Activated naive CD8-positive, alpha-beta T cell treated with anti-CD3 and anti-CD28 coated beads, Interleukin-2, amount 10 ng/mL, durations not matched to agents 7 days and 5 days (primary cell): ENCODE measurements at regions not wholly inside any gene's neighbourhood (a gene's known extent, or its start where the extent isn't known, plus 50 kb on each side); places are given as distances from the start of the nearest gene placed in this dataset.
A peak's percentile ranks its signal among the peaks of the same experiment; 100 is the strongest.
"Not testable (repeated sequence)": the region's sequence is repeated elsewhere in the genome, so short reads cannot be mapped to it uniquely, and the experiment has no call there.

Source experiments
- ATAC-seq: fragments of 150-1000 bp; cut with Tn5 transposase; one replicate; pipeline ENCODE4 v1.10.0; 2021; ENCODE audit warnings: low read depth, moderate library complexity
- POLR2A ChIA-PET: fragments of 350-600 bp; sonication (Branson Sonifier 250); formaldehyde crosslinking; loops from one replicate; lab custom pipeline; 2021; ENCODE audit warnings: antibody characterized with exemption; lab: Charles Lee
- DNase-seq: peaks from one replicate; pipeline ENCODE4 v3.0.0; 2021
- H3K27ac Mint-ChIP-seq: one replicate; pipeline ENCODE4 v1.8.0; 2022; ENCODE audit warnings: mild to moderate bottlenecking, mixed read lengths
- H3K27me3 Mint-ChIP-seq: one replicate; pipeline ENCODE4 v1.8.0; 2022; ENCODE audit warnings: mild to moderate bottlenecking, moderate library complexity, mixed read lengths
- H3K36me3 Mint-ChIP-seq: one replicate; pipeline ENCODE4 v1.8.0; 2021; ENCODE audit warnings: mild to moderate bottlenecking, mixed read lengths
- H3K4me1 Mint-ChIP-seq: one replicate; pipeline ENCODE4 v1.8.0; 2021; ENCODE audit warnings: mixed read lengths
- H3K4me3 Mint-ChIP-seq: one replicate; pipeline ENCODE4 v1.8.0; 2022; ENCODE audit warnings: mild to moderate bottlenecking, moderate library complexity, mixed read lengths
- H3K9me3 Mint-ChIP-seq: one replicate; pipeline ENCODE4 v1.8.0; 2021; ENCODE audit warnings: mixed read lengths

GRCh38 chr5:39670391-39670790 is 245.6 kb upstream of the DAB2 start:
- POLR2A ChIA-PET = no interaction called here
- ATAC-seq (no peak), DNase-seq (no peak)
- Mint-ChIP-seq H3K9me3 (no peaks in the 10 kb centered on the region), H3K27ac (no peak overlapping the region), H3K27me3 (peaks cover 23% of the 10 kb centered on the region), H3K4me1 (no peaks in the 10 kb centered on the region), H3K4me3 (no peak overlapping the region), H3K36me3 (no peaks in the 10 kb centered on the region)

- no peaks in the 10 kb centered on the region for H3K36me3 Mint-ChIP-seq
- peaks cover 17% of the 10 kb centered on the region for H3K27me3 Mint-ChIP-seq
- POLR2A ChIA-PET = no interaction called here
- H3K9me3 Mint-ChIP-seq = no peaks in the 10 kb centered on the region
- no peaks in the 10 kb centered on the region for H3K4me1 Mint-ChIP-seq
- H3K27ac Mint-ChIP-seq = no peak overlapping the region
- ATAC-seq = no peak
- no peak for DNase-seq
- no peak overlapping the region for H3K4me3 Mint-ChIP-seq
Measured at GRCh38 chr5:39668980-39669379, 244.2 kb upstream of the DAB2 start.

- Mint-ChIP-seq H3K27me3 (peaks cover 8% of the 10 kb centered on the region), H3K27ac (no peak overlapping the region), H3K4me3 (no peak overlapping the region), H3K4me1 (peaks cover 10% of the 10 kb centered on the region), H3K9me3 (no peaks in the 10 kb centered on the region), H3K36me3 (no peaks in the 10 kb centered on the region)
- ATAC-seq (no peak), DNase-seq (no peak)
- POLR2A ChIA-PET = no interaction called here
Measured at GRCh38 chr5:39665328-39665727, 240.5 kb upstream of the DAB2 start.

GRCh38 chr5:39662945-39663344 is 238.2 kb upstream of the DAB2 start:
- no peaks in the 10 kb centered on the region for H3K27me3 Mint-ChIP-seq
- DNase-seq (no peak), ATAC-seq (no peak)
- peaks cover 20% of the 10 kb centered on the region for H3K4me1 Mint-ChIP-seq
- no peak overlapping the region for H3K27ac Mint-ChIP-seq
- H3K36me3 Mint-ChIP-seq = no peaks in the 10 kb centered on the region
- no peak overlapping the region for H3K4me3 Mint-ChIP-seq
- H3K9me3 Mint-ChIP-seq = no peaks in the 10 kb centered on the region
- POLR2A ChIA-PET = no interaction called here

GRCh38 chr5:39661026-39661779 is 236.4 kb upstream of the DAB2 start:
- ATAC-seq (no peak), DNase-seq (no peak)
- H3K9me3 Mint-ChIP-seq = no peaks in the 10 kb centered on the region
- H3K27ac Mint-ChIP-seq = no peak overlapping the region
- no peaks in the 10 kb centered on the region for H3K36me3 Mint-ChIP-seq
- no peak overlapping the region for H3K4me3 Mint-ChIP-seq
- peaks cover 27% of the 10 kb centered on the region for H3K4me1 Mint-ChIP-seq
- POLR2A ChIA-PET = no interaction called here
- peaks cover 7% of the 10 kb centered on the region for H3K27me3 Mint-ChIP-seq

- Mint-ChIP-seq H3K4me3 (no peak overlapping the region), H3K36me3 (no peaks in the 10 kb centered on the region), H3K4me1 (peaks cover 28% of the 10 kb centered on the region), H3K27ac (no peak overlapping the region), H3K27me3 (peaks cover 16% of the 10 kb centered on the region), H3K9me3 (no peaks in the 10 kb centered on the region)
- ATAC-seq (no peak), DNase-seq (no peak)
- POLR2A ChIA-PET = no interaction called here
Measured at GRCh38 chr5:39660020-39660419, 235.2 kb upstream of the DAB2 start.

GRCh38 chr5:39658866-39659265 is 234.1 kb upstream of the DAB2 start:
- DNase-seq (no peak), ATAC-seq (no peak)
- H3K36me3 Mint-ChIP-seq = no peaks in the 10 kb centered on the region
- H3K27ac Mint-ChIP-seq = no peak overlapping the region
- peaks cover 28% of the 10 kb centered on the region for H3K4me1 Mint-ChIP-seq
- no peaks in the 10 kb centered on the region for H3K9me3 Mint-ChIP-seq
- POLR2A ChIA-PET = no interaction called here
- H3K27me3 Mint-ChIP-seq = peaks cover 21% of the 10 kb centered on the region
- H3K4me3 Mint-ChIP-seq = no peak overlapping the region

- H3K27ac Mint-ChIP-seq = no peak overlapping the region
- no peak for ATAC-seq
- H3K4me3 Mint-ChIP-seq = peak overlapping the region; percentile 1
Measured at GRCh38 chr5:39657943-39658342, 233.2 kb upstream of the DAB2 start.

GRCh38 chr5:39656600-39656999 is 231.8 kb upstream of the DAB2 start:
- DNase-seq (no peak), ATAC-seq (no peak)
- no peaks in the 10 kb centered on the region for H3K36me3 Mint-ChIP-seq
- no peaks in the 10 kb centered on the region for H3K9me3 Mint-ChIP-seq
- no peak overlapping the region for H3K4me3 Mint-ChIP-seq
- peaks cover 25% of the 10 kb centered on the region for H3K4me1 Mint-ChIP-seq
- no peak overlapping the region for H3K27ac Mint-ChIP-seq
- POLR2A ChIA-PET = no interaction called here
- H3K27me3 Mint-ChIP-seq = peaks cover 21% of the 10 kb centered on the region

More at GRCh38 chr5:39657943-39658342, 233.2 kb upstream of the DAB2 start:
- H3K4me1 Mint-ChIP-seq = peaks cover 28% of the 10 kb centered on the region
- POLR2A ChIA-PET = no interaction called here
- DNase-seq = no peak
- H3K9me3 Mint-ChIP-seq = no peaks in the 10 kb centered on the region
- peaks cover 21% of the 10 kb centered on the region for H3K27me3 Mint-ChIP-seq
- H3K36me3 Mint-ChIP-seq = no peaks in the 10 kb centered on the region

GRCh38 chr5:39654715-39655114 is 229.9 kb upstream of the DAB2 start:
- no peaks in the 10 kb centered on the region for H3K36me3 Mint-ChIP-seq
- DNase-seq = no peak
- no peak for ATAC-seq
- H3K27me3 Mint-ChIP-seq = peaks cover 27% of the 10 kb centered on the region
- no peak overlapping the region for H3K4me3 Mint-ChIP-seq
- no peaks in the 10 kb centered on the region for H3K9me3 Mint-ChIP-seq
- H3K4me1 Mint-ChIP-seq = peaks cover 18% of the 10 kb centered on the region
- POLR2A ChIA-PET = interaction anchor here (0.7 kb wide), 1 partner anchor 299 kb away, joined by 3 read pairs; no protein-coding TSS in a partner anchor
- H3K27ac Mint-ChIP-seq = no peak overlapping the region

- H3K36me3 Mint-ChIP-seq, POLR2A ChIA-PET, H3K27ac Mint-ChIP-seq, DNase-seq, H3K9me3 Mint-ChIP-seq, ATAC-seq, H3K4me1 Mint-ChIP-seq, H3K4me3 Mint-ChIP-seq: not testable (repeated sequence)
- peaks cover 29% of the 10 kb centered on the region for H3K27me3 Mint-ChIP-seq
Measured at GRCh38 chr5:39652481-39652880, 227.7 kb upstream of the DAB2 start.

GRCh38 chr5:39652036-39652435 is 227.3 kb upstream of the DAB2 start:
- Mint-ChIP-seq H3K9me3 (no peaks in the 10 kb centered on the region), H3K36me3 (no peaks in the 10 kb centered on the region), H3K27me3 (peaks cover 28% of the 10 kb centered on the region), H3K4me1 (peaks cover 2% of the 10 kb centered on the region), H3K4me3 (no peak overlapping the region), H3K27ac (no peak overlapping the region)
- POLR2A ChIA-PET = no interaction called here
- ATAC-seq (no peak), DNase-seq (no peak)

GRCh38 chr5:39650008-39650762 is 225.4 kb upstream of the DAB2 start:
- no peak for ATAC-seq
- H3K9me3 Mint-ChIP-seq = no peaks in the 10 kb centered on the region
- H3K27ac Mint-ChIP-seq = no peak overlapping the region
- no peak overlapping the region for H3K4me3 Mint-ChIP-seq
- POLR2A ChIA-PET = no interaction called here
- no peak for DNase-seq
- no peaks in the 10 kb centered on the region for H3K36me3 Mint-ChIP-seq
- peaks cover 15% of the 10 kb centered on the region for H3K27me3 Mint-ChIP-seq
- no peaks in the 10 kb centered on the region for H3K4me1 Mint-ChIP-seq

GRCh38 chr5:39648848-39649227 is 224.1 kb upstream of the DAB2 start:
- H3K27ac Mint-ChIP-seq = no peak overlapping the region
- no peaks in the 10 kb centered on the region for H3K36me3 Mint-ChIP-seq
- POLR2A ChIA-PET = no interaction called here
- no peaks in the 10 kb centered on the region for H3K9me3 Mint-ChIP-seq
- no peaks in the 10 kb centered on the region for H3K4me1 Mint-ChIP-seq
- ATAC-seq (no peak), DNase-seq (no peak)
- peaks cover 8% of the 10 kb centered on the region for H3K27me3 Mint-ChIP-seq
- H3K4me3 Mint-ChIP-seq = no peak overlapping the region
